Smooth muscle cell (in vitro differentiated cells): ENCODE measurements at regions not wholly inside any gene's neighbourhood (a gene's known extent, or its start where the extent isn't known, plus 50 kb on each side); places are given as distances from the start of the nearest gene placed in this dataset.

Experiments used
- DNase-seq: peaks from one replicate; lab custom pipeline; 2025; ENCODE audit not compliant: unreplicated experiment; lab: John Stamatoyannopoulos, UW
- H2AFZ ChIP-seq: fragments of 200-600 bp; sonication (generic); 2 replicates; pipeline ENCODE4 v1.6.0; 2016; ENCODE audit warnings: antibody characterized with exemption, low read depth, mild to moderate bottlenecking
- H3F3A ChIP-seq: fragments of 200-600 bp; sonication (generic); 2 replicates; pipeline ENCODE4 v1.6.0; 2017; ENCODE audit warnings: antibody characterized with exemption, low read depth
- H3K27ac ChIP-seq: fragments of 200-600 bp; sonication (generic); 2 replicates; pipeline ENCODE4 v1.5.1; 2016; ENCODE audit warnings: low read depth, mild to moderate bottlenecking
- H3K27me3 ChIP-seq: fragments of 200-600 bp; sonication (generic); 2 replicates; pipeline ENCODE4 v1.6.1; 2016; ENCODE audit warnings: low read depth, mild to moderate bottlenecking
- H3K36me3 ChIP-seq: fragments of 200-600 bp; sonication (generic); 2 replicates; pipeline ENCODE4 v1.5.1; 2016; ENCODE audit warnings: low read depth
- H3K4me1 ChIP-seq: fragments of 200-600 bp; sonication (generic); 2 replicates; pipeline ENCODE4 v1.5.1; 2016; ENCODE audit warnings: low read depth
- H3K4me2 ChIP-seq: fragments of 200-600 bp; sonication (generic); 2 replicates; pipeline ENCODE4 v1.6.0; 2016; ENCODE audit warnings: mild to moderate bottlenecking
- H3K4me3 ChIP-seq: fragments of 200-600 bp; sonication (generic); 2 replicates; pipeline ENCODE4 v1.5.1; 2016; ENCODE audit warnings: mild to moderate bottlenecking
- H3K79me2 ChIP-seq: fragments of 200-600 bp; sonication (generic); 2 replicates; pipeline ENCODE4 v1.6.0; 2016; ENCODE audit warnings: low read depth, mild to moderate bottlenecking
- H3K9ac ChIP-seq: fragments of 200-600 bp; sonication (generic); 2 replicates; pipeline ENCODE4 v1.6.0; 2016; ENCODE audit warnings: low read depth
- H3K9me3 ChIP-seq: fragments of 200-600 bp; sonication (generic); replicated peaks from 2 replicates; pipeline ENCODE4 v1.5.1; 2016; ENCODE audit warnings: low read depth
- H4K20me1 ChIP-seq: fragments of 200-600 bp; sonication (generic); 2 replicates; pipeline ENCODE4 v1.6.0; 2016; ENCODE audit warnings: low read depth
- CTCF ChIP-seq: fragments of 200-600 bp; sonication (generic); IDR thresholded peaks from 2 replicates; pipeline ENCODE4 v1.5.1; 2017; ENCODE audit warnings: borderline replicate concordance, mild to moderate bottlenecking, antibody characterized with exemption; ENCODE audit not compliant: insufficient read depth, poor library complexity, severe bottlenecking
- WGBS: methylation state at CpG from one replicate; pipeline ENCODE4 v1.1.7; 2016; ENCODE audit warnings: low lambda C conversion rate; 5-methylcytosine and 5-hydroxymethylcytosine counted together

DNA sequence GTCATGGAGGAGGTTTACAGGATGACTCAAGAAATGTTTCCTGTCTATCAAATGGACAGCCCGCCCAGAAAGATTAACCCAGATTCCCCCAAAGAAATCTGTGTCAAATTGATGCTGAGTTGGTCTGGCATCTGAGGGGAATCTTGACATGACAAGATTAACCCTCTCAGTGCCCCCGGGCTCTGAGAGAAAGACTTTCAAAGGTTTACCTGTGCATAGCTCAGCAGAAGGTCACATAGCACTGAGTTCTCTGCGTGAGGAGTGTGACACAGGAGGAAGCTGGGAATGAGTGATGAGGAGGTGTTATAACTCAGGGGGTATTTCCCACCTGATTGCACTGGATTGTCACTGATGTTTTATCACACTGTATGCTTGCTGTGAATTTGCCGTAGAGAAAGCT is 601.2 kb downstream of the DHX35 start:
- Histone ChIP-seq H4K20me1 (no peaks in the 10 kb centered on the region), H3K27ac (no peak overlapping the region), H3F3A (no peaks in the 10 kb centered on the region), H2AFZ (no peak overlapping the region), H3K4me2 (no peak overlapping the region), H3K4me1 (no peaks in the 10 kb centered on the region), H3K4me3 (no peak overlapping the region), H3K27me3 (no peaks in the 10 kb centered on the region), H3K79me2 (no peaks in the 10 kb centered on the region), H3K9ac (no peak overlapping the region), H3K9me3 (no peaks in the 10 kb centered on the region), H3K36me3 (no peaks in the 10 kb centered on the region)
- WGBS = 87% methylated on average over 4 of the region's 4 CpGs
- DNase-seq = no peak
- no peak for TF ChIP-seq CTCF

- no peaks in the 10 kb centered on the region for H3K27me3 ChIP-seq
- no peak overlapping the region for H3K9ac ChIP-seq
- 94% methylated on average over 3 of the region's 3 CpGs for WGBS
- no peaks in the 10 kb centered on the region for H3F3A ChIP-seq
- no peaks in the 10 kb centered on the region for H3K36me3 ChIP-seq
- no peak overlapping the region for H2AFZ ChIP-seq
- no peak overlapping the region for H3K27ac ChIP-seq
- no peaks in the 10 kb centered on the region for H4K20me1 ChIP-seq
- H3K4me3 ChIP-seq = no peak overlapping the region
- TF ChIP-seq CTCF = no peak
- H3K4me1 ChIP-seq = no peaks in the 10 kb centered on the region
- DNase-seq = no peak
- no peak overlapping the region for H3K4me2 ChIP-seq
- no peaks in the 10 kb centered on the region for H3K79me2 ChIP-seq
- no peaks in the 10 kb centered on the region for H3K9me3 ChIP-seq
These were observed 592.2 kb downstream of the DHX35 start for GRCh38 chr20:39554341-39554740.

- no peak for DNase-seq
- Histone ChIP-seq H3K9me3 (no peaks in the 10 kb centered on the region), H3K4me2 (no peak overlapping the region), H3K79me2 (no peaks in the 10 kb centered on the region), H3K9ac (no peak overlapping the region), H4K20me1 (no peaks in the 10 kb centered on the region), H3F3A (no peaks in the 10 kb centered on the region), H2AFZ (no peak overlapping the region), H3K4me1 (no peaks in the 10 kb centered on the region), H3K36me3 (no peaks in the 10 kb centered on the region), H3K27me3 (no peaks in the 10 kb centered on the region), H3K4me3 (no peak overlapping the region), H3K27ac (no peak overlapping the region)
- no peak for TF ChIP-seq CTCF
- 86% methylated on average over 2 of the region's 2 CpGs for WGBS
These were observed 591.0 kb downstream of the DHX35 start for GRCh38 chr20:39553120-39553519.

DNA sequence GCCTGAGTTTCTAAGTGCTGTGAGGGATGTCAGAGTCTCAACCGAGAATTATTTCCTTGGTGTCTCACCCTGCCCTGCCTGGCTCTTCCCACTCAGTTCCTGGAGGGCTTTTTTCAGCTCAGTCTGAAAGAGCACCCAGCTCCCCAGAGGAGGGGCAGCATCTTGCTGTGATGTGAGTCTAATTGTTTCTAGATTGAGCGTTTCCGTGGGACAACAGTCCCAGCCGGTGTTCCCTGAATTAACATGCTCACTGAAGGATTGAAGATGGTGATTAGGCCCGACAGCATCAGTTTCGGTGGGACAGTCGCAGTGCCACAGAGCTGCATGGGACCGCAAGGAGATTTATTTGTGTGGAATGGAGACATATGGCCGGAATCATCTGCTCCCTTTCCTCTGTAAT is 587.6 kb downstream of the DHX35 start:
- no peaks in the 10 kb centered on the region for H3K27me3 ChIP-seq
- H4K20me1 ChIP-seq = no peaks in the 10 kb centered on the region
- no peak for DNase-seq
- H3K27ac ChIP-seq = no peak overlapping the region
- H3K4me3 ChIP-seq = no peak overlapping the region
- H3K4me1 ChIP-seq = no peaks in the 10 kb centered on the region
- H3K36me3 ChIP-seq = no peaks in the 10 kb centered on the region
- H3F3A ChIP-seq = no peaks in the 10 kb centered on the region
- no peak overlapping the region for H3K9ac ChIP-seq
- H2AFZ ChIP-seq = no peak overlapping the region
- H3K9me3 ChIP-seq = no peaks in the 10 kb centered on the region
- 87% methylated on average over 9 of the region's 9 CpGs for WGBS
- H3K79me2 ChIP-seq = no peaks in the 10 kb centered on the region
- H3K4me2 ChIP-seq = no peak overlapping the region
- no peak for TF ChIP-seq CTCF
